Heart left ventricle (tissue), 13 donors: ENCODE measurements at regions not wholly inside any gene's neighbourhood (a gene's known extent, or its start where the extent isn't known, plus 50 kb on each side); places are given as distances from the start of the nearest gene placed in this dataset.
"Not testable (repeated sequence)": the region's sequence is repeated elsewhere in the genome, so short reads cannot be mapped to it uniquely, and the experiment has no call there.

Source experiments
- POLR2A ChIP-seq, 2 donors: fragments of 450-650 bp; IDR thresholded peaks; one replicate each; pipeline ENCODE4 v1.6.1; 2017; ENCODE audit warnings: antibody characterized with exemption in 2 of 2, mild to moderate bottlenecking in 2 of 2, moderate library complexity in 2 of 2
- TF ChIP-seq, protein P1 (sequence below), 12 donors: fragments of 200-600 bp; sonication (generic) in 4 of 12; IDR thresholded peaks; one replicate each; pipeline versions ENCODE4 v1.5.0 to v1.8.0; 2018 to 2022; ENCODE audit warnings: antibody characterized with exemption in 12 of 12, mild to moderate bottlenecking in 5 of 12
- donor health status: ischemic (EF 13 %, LVEDD 7.1; RV severe dilation, severe dysfunction).
- donor health status: DM: no; HTN: yes; CAD: no.
- donor health status: DM: no; HTN: no; CAD: no.
- donor health status: ischemic (EF 25% LVEDD 6.9; RV normal size, moderate dysfunction).
- donor health status: ischemic (EF 25% LVEDD 5.7; RV mildly dilated, moderate dysfunction).
- donor health status: ischemic (EF 35%, LVEDD 5.7; RV mildly dilated, moderate dysfunction).
- donor health status: nonischemic (EF 11% LVEDD 7.7; RV severe dilation, severe dysfunction).
- donor health status: DM: yes; HTN: yes; CAD: no.
- donor health status: PGD.
- donor health status: ischemic (EF 29% LVEDD 5.4; RV normal size, mild dysfunction).
- donor health status: nonischemic (EF 23%, LVEDD 6.1; RV moderate dilation, normal function).

- not testable (repeated sequence) for TF ChIP-seq POLR2A (IDR thresholded peaks at IDR 0.05)
- TF ChIP-seq, protein P1, sequence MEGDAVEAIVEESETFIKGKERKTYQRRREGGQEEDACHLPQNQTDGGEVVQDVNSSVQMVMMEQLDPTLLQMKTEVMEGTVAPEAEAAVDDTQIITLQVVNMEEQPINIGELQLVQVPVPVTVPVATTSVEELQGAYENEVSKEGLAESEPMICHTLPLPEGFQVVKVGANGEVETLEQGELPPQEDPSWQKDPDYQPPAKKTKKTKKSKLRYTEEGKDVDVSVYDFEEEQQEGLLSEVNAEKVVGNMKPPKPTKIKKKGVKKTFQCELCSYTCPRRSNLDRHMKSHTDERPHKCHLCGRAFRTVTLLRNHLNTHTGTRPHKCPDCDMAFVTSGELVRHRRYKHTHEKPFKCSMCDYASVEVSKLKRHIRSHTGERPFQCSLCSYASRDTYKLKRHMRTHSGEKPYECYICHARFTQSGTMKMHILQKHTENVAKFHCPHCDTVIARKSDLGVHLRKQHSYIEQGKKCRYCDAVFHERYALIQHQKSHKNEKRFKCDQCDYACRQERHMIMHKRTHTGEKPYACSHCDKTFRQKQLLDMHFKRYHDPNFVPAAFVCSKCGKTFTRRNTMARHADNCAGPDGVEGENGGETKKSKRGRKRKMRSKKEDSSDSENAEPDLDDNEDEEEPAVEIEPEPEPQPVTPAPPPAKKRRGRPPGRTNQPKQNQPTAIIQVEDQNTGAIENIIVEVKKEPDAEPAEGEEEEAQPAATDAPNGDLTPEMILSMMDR (IDR thresholded peaks at IDR 0.05) = not testable (repeated sequence)
Measured at GRCh38 chr12:78379065-78379464, 485.5 kb upstream of the SYT1 start.
